GM12864 (cell line): ENCODE measurements at regions not wholly inside any gene's neighbourhood (a gene's known extent, or its start where the extent isn't known, plus 50 kb on each side); places are given as distances from the start of the nearest gene placed in this dataset.
"Not testable (repeated sequence)": the region's sequence is repeated elsewhere in the genome, so short reads cannot be mapped to it uniquely, and the experiment has no call there.

ENCODE experiments used
- DNase-seq: peaks from one replicate; pipeline ENCODE4 v3.0.0-alpha.2; 2011; ENCODE audit warnings: low read depth
- H3K4me3 ChIP-seq: 2 replicates; pipeline ENCODE4 v1.5.1; 2011; ENCODE audit warnings: mild to moderate bottlenecking, low read depth, low read length, control low read depth

GRCh38 chr7:76760546-76761220 is 133.6 kb upstream of the POMZP3 start:
- not testable (repeated sequence) for DNase-seq, H3K4me3 ChIP-seq

GRCh38 chr7:76739538-76739937 is 112.5 kb upstream of the POMZP3 start:
- not testable (repeated sequence) for DNase-seq, H3K4me3 ChIP-seq

- DNase-seq, H3K4me3 ChIP-seq: not testable (repeated sequence)
These were observed 109.6 kb upstream of the POMZP3 start for GRCh38 chr7:76736724-76737123.

GRCh38 chr7:76736091-76736490 is 109.0 kb upstream of the POMZP3 start:
- DNase-seq, H3K4me3 ChIP-seq: not testable (repeated sequence)

- not testable (repeated sequence) for DNase-seq, H3K4me3 ChIP-seq
These were observed 108.6 kb upstream of the POMZP3 start for GRCh38 chr7:76735668-76736067.

- not testable (repeated sequence) for DNase-seq, H3K4me3 ChIP-seq
These were observed 101.5 kb upstream of the POMZP3 start for GRCh38 chr7:76728571-76728974.

- not testable (repeated sequence) for DNase-seq, H3K4me3 ChIP-seq
These were observed 96.8 kb upstream of the POMZP3 start for GRCh38 chr7:76723928-76724327.

- H3K4me3 ChIP-seq, DNase-seq: not testable (repeated sequence)
These were observed 89.5 kb upstream of the POMZP3 start for GRCh38 chr7:76716551-76716950.

DNA sequence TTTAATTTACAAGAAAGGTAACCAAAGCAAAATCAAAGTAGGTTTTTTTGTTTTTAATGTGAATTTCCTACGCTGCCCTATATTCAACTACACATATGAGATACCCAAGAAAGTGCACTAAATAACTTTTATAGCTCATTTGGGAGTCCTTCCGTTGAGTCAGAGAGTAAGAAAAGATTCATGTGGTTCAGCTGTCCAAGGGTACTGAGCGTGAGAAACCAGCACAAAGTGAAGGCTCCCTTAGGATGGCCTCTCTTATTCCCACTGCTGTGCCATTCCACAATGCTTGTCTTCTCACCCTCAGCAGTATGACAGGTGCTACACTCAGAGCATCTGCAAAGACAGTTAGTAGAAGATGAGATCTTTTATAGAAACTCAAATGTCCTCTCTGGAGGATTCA is 85.8 kb upstream of the POMZP3 start:
- DNase-seq, H3K4me3 ChIP-seq: not testable (repeated sequence)

- H3K4me3 ChIP-seq, DNase-seq: not testable (repeated sequence)
These were observed 84.6 kb upstream of the POMZP3 start for GRCh38 chr7:76711648-76712047.

GRCh38 chr7:76709703-76710102 is 82.6 kb upstream of the POMZP3 start:
- not testable (repeated sequence) for H3K4me3 ChIP-seq, DNase-seq

DNA sequence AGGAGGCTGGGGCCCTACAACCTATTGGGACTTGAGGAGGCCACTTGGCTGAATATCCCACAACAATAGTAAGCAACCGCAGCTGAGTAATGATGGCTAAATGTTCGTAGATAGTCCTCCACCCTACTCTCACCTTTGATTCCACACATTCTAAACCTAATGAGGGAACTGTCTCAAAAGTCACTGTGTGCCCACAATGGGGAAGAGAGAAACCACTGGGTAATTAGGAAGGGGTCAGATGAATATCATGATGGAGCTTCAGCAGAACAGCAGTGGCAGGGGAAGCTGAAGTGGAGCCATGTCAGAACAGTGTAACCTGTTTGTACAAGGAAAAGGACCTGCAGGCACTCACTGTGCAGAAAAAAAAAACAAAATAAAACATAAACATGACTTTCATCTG is 81.4 kb upstream of the POMZP3 start:
- not testable (repeated sequence) for DNase-seq, H3K4me3 ChIP-seq

- H3K4me3 ChIP-seq, DNase-seq: not testable (repeated sequence)
These were observed 76.7 kb upstream of the POMZP3 start for GRCh38 chr7:76703815-76704214.

DNA sequence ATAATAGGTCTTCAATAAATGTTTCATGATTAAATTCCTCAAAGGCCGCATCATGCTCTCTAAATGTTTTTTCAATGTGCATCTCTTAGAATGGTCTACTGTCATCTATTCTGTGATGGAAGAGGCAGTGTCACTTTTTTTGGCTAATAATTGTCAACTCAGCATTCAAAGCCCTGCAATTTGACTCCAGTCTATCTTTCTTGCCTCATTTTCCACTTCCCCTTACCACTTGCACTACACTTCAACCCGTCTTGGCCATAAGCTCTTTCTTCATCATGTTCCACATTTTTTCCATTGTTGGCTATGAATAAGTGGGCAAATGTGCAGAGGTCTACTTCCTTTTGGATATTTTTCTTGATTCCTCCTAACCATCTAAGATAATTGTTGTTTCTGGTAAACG is 59.2 kb upstream of the POMZP3 start:
- DNase-seq, H3K4me3 ChIP-seq: not testable (repeated sequence)

GRCh38 chr7:76684737-76685136 is 57.7 kb upstream of the POMZP3 start:
- not testable (repeated sequence) for DNase-seq

DNA sequence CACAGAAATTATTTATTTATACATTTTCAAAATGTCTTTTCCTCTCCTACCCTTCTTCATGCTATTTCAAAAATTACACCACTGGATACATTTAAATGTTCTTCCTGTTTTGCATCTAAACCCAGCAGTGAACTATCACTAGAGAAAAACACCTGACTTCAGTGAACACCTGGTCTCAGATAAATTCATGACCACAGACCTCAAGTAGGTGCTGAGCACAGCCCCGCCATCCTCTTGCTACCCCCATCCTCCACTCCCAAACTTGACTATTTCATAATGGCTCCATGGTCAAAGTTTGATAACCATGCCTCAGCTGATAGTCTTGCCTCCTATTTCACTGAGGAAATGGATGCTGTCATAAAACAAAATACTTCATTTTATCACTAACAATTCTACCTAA is 56.6 kb upstream of the POMZP3 start:
- not testable (repeated sequence) for DNase-seq, H3K4me3 ChIP-seq

More at GRCh38 chr7:76684737-76685136, 57.7 kb upstream of the POMZP3 start:
- not testable (repeated sequence) for H3K4me3 ChIP-seq

GRCh38 chr7:76681810-76682209 is 54.7 kb upstream of the POMZP3 start:
- DNase-seq, H3K4me3 ChIP-seq: not testable (repeated sequence)

GRCh38 chr7:76679174-76679573 is 52.1 kb upstream of the POMZP3 start:
- H3K4me3 ChIP-seq, DNase-seq: not testable (repeated sequence)

DNA sequence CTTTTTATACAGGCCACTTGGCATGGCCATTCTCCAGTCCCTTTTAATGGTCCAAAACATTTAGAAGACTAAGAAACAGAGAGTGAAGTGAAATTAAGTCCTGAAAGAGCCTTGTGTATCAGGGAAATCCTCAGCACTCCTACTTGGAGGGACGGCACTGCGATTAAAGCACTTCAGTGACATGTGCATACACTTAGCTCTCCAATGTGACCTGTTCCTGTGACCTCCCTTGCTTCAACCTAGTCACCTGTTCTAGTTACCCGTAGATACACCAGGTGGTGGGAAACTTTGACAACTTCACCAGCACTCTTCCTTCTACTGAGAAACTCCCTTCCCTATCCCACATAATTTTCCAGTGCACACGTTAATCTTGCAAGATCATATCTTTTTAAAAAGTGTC is 51.4 kb upstream of the POMZP3 start:
- not testable (repeated sequence) for H3K4me3 ChIP-seq, DNase-seq

DNA sequence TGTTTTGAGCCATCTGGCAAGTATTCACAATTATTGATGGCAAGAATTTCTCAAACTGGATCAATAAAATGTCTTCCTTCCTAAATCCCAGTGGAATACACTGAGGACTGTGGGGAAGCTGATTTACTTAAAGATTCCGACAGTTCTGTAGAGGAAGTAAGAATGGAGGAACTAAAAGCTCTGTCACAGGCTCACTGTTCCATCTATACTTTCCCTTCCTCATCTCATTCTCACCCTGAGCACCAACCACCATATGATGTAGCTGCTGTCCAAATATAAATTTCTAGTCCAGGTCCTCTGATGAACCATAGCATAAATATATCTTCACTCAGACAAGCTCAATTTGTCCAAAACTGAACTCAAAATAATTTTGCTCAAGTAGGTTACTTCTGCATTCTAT is 49.8 kb upstream of the POMZP3 start:
- not testable (repeated sequence) for H3K4me3 ChIP-seq, DNase-seq
